Activated CD4-positive, alpha-beta T cell treated with anti-CD3 and anti-CD28 coated beads for 36 hours (primary cell): ENCODE measurements at regions not wholly inside any gene's neighbourhood (a gene's known extent, or its start where the extent isn't known, plus 50 kb on each side); places are given as distances from the start of the nearest gene placed in this dataset. TPM values are rescaled to one million over a fixed set of nuclear protein-coding genes. Genes with fewer than 3 reads are reported as not detected.

Source experiments
- ATAC-seq: fragments of 200-7000 bp; cut with Tn5 transposase; one replicate; pipeline ENCODE4 v1.10.0; 2021; ENCODE audit warnings: mild to moderate bottlenecking, moderate library complexity
- CTCF ChIA-PET: fragments of 350-600 bp; sonication (Branson Sonifier 250); formaldehyde crosslinking; loops from one replicate; lab custom pipeline; 2021; ENCODE audit warnings: antibody characterized with exemption; lab: Charles Lee
- POLR2A ChIA-PET: fragments of 350-600 bp; sonication (Branson Sonifier 250); formaldehyde crosslinking; loops from one replicate; lab custom pipeline; 2021; ENCODE audit warnings: antibody characterized with exemption, inconsistent platforms; lab: Charles Lee
- DNase-seq: peaks from one replicate; pipeline ENCODE4 v3.0.0-alpha.2; 2020
- H3K27ac Mint-ChIP-seq: one replicate; pipeline ENCODE4 v1.8.0; 2021; ENCODE audit warnings: mixed read lengths
- H3K27me3 Mint-ChIP-seq: one replicate; pipeline ENCODE4 v1.8.0; 2021; ENCODE audit warnings: mixed read lengths
- H3K36me3 Mint-ChIP-seq: one replicate; pipeline ENCODE4 v1.8.0; 2021; ENCODE audit warnings: low read depth, mixed read lengths
- H3K4me1 Mint-ChIP-seq: one replicate; pipeline ENCODE4 v1.8.0; 2021; ENCODE audit warnings: mixed read lengths
- H3K4me3 Mint-ChIP-seq: one replicate; pipeline ENCODE4 v1.8.0; 2021; ENCODE audit warnings: mild to moderate bottlenecking, moderate library complexity, mixed read lengths
- H3K9me3 Mint-ChIP-seq: one replicate; pipeline ENCODE4 v1.8.0; 2021; ENCODE audit warnings: low read depth, mixed read lengths
- intact Hi-C, 2 experiments: fragments of 100-400 bp; cut with DNase I in 1 of 2; cut with micrococcal nuclease in 1 of 2; formaldehyde crosslinking; loops; one replicate each; pipeline versions ENCODE4 v1.14.2 to v1.15.1; 2022 to 2024; cut with DNase I, micrococcal nuclease
- microRNA-seq: library from miRNA; unstranded; fragments of <30 nt; microRNA quantifications from one replicate; pipeline ENCODE4 v1.2.0, GENCODE V29; 2021; ENCODE audit warnings: borderline replicate concordance

DNA sequence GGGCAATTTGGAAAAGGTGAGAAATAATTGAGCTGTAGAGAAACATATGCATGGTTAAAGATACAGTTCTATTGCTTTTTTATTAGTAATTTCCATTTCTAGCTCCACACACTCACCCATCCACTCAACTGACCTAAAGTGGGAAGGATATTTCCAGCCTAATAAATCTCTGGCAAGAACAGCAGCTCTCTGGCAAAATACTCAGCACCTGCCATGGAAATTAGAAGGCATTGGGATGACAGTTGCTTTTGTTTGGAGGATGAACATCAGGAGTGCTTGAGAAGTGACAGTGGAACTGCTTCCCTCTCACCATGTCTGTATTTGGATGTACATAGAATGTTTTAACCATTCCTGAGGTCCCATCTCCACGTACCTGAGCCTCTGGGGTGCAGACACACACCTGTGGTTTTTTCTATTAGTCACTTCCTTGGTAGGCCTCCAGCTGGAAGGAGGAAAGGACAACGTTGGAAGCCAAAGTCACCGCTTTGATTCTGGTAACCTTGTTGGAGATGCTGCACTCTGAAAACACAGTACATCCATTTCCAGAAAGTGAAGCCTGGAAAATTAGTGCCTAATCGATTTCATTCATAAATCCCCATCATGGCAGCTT lies 62.3 kb upstream of the RUNX1 start:
- no peak for DNase-seq
- ChIA-PET CTCF (interaction anchor here (0.6 to 1.8 kb wide), 4 partner anchors 10 to 378 kb away, joined by 3 to 8 read pairs (median 4); no protein-coding TSS in a partner anchor), POLR2A (no interaction called here)
- no peak overlapping the region for H3K27ac Mint-ChIP-seq
- ATAC-seq, result no peak
- intact Hi-C loops, result no loop called here
- H3K9me3 Mint-ChIP-seq, result peaks cover 11% of the 10 kb centered on the region
- H3K36me3 Mint-ChIP-seq, result peaks cover 11% of the 10 kb centered on the region
- H3K27me3 Mint-ChIP-seq, result no peaks in the 10 kb centered on the region
- H3K4me1 Mint-ChIP-seq, result peaks cover 15% of the 10 kb centered on the region
- H3K4me3 Mint-ChIP-seq, result no peak overlapping the region

DNA sequence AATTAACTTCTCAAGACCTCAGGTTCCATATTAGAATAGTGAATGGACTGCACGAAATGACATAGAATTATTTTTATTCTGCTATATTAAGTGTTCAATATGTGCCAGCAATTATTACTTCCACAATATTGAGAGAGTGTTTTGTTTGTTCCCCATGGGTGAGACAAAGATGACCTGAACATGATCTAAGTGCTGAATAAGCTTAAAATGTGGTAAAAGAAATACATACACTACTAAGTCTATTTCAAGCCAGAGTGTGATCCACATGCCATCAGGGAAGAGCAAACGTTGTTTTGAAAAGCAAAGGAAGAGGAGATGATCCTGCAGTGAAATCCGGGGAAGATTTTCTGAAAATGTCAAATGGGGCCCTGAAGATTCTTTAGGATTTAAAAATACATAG lies 59.8 kb upstream of the RUNX1 start:
- H3K4me3 Mint-ChIP-seq, result no peak overlapping the region
- intact Hi-C loops, result no loop called here
- peaks cover 10% of the 10 kb centered on the region for H3K9me3 Mint-ChIP-seq
- no peak overlapping the region for H3K27ac Mint-ChIP-seq
- ATAC-seq, result no peak
- peaks cover 15% of the 10 kb centered on the region for H3K4me1 Mint-ChIP-seq
- POLR2A ChIA-PET, result no interaction called here
- no peak for DNase-seq
- H3K27me3 Mint-ChIP-seq, result no peaks in the 10 kb centered on the region
- H3K36me3 Mint-ChIP-seq, result peaks cover 11% of the 10 kb centered on the region
- CTCF ChIA-PET, result no interaction called here

DNA sequence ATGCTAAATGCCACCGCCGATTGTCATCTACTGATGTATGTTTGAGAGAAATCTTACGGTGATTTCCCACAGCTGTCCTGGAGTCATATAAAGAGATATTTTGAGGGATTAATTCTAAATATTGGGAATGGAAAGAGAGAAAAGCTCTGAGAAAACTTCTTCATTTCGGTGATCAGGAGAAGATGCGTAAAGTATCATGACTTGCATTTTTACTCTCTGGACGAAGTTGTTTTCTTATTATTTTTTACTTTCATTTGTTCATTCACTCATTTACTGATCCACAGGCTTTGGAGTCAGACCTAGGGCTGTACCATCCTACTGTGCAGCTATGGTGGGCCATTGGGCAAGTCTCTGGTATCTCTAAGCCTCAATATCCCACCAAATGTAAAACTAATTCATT lies 58.4 kb upstream of the RUNX1 start:
- H3K27me3 Mint-ChIP-seq, result no peaks in the 10 kb centered on the region
- no peak overlapping the region for H3K27ac Mint-ChIP-seq
- ATAC-seq, result no peak
- H3K9me3 Mint-ChIP-seq, result no peaks in the 10 kb centered on the region
- intact Hi-C loops, result no loop called here
- ChIA-PET POLR2A (interaction anchor here (0.6 kb wide), 1 partner anchor 20 kb away, joined by 8 read pairs; no protein-coding TSS in a partner anchor), CTCF (interaction anchor here (0.6 kb wide), 1 partner anchor 101 kb away, joined by 3 read pairs; no protein-coding TSS in a partner anchor)
- peaks cover 2% of the 10 kb centered on the region for H3K4me1 Mint-ChIP-seq
- H3K36me3 Mint-ChIP-seq, result no peaks in the 10 kb centered on the region
- no peak overlapping the region for H3K4me3 Mint-ChIP-seq
- DNase-seq, result no peak

DNA sequence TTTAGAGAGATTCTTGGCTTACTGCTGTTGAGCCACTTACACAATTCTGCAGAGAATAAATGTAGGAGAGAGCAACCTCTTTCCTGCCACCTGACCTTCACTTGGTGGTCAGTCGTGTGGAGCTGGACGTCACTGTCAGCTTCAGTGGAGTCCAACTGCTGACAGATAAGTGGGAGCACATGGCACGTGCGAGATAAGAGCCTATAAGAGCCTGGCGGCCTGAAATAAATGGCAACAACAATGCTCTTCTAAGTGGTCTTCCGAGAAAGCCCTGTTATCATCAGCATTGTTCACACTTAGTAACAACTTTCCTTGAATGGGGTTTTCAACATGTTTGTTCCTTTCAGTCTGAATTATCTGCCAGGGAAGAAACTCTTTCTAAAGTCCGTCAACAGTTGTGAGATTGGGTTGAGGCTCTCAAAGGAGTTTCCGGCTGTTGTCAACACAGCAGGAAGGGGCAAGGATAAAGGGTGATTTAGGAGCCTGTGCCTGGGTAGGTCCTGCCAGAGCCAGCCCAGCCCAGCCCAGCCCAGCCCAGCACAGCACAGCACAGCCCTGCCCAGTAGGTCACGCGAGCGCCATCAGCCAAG lies 57.2 kb upstream of the RUNX1 start:
- ChIA-PET POLR2A (no interaction called here), CTCF (interaction anchor here (1.0 kb wide), 1 partner anchor 19 kb away, joined by 3 read pairs; no protein-coding TSS in a partner anchor)

DNA sequence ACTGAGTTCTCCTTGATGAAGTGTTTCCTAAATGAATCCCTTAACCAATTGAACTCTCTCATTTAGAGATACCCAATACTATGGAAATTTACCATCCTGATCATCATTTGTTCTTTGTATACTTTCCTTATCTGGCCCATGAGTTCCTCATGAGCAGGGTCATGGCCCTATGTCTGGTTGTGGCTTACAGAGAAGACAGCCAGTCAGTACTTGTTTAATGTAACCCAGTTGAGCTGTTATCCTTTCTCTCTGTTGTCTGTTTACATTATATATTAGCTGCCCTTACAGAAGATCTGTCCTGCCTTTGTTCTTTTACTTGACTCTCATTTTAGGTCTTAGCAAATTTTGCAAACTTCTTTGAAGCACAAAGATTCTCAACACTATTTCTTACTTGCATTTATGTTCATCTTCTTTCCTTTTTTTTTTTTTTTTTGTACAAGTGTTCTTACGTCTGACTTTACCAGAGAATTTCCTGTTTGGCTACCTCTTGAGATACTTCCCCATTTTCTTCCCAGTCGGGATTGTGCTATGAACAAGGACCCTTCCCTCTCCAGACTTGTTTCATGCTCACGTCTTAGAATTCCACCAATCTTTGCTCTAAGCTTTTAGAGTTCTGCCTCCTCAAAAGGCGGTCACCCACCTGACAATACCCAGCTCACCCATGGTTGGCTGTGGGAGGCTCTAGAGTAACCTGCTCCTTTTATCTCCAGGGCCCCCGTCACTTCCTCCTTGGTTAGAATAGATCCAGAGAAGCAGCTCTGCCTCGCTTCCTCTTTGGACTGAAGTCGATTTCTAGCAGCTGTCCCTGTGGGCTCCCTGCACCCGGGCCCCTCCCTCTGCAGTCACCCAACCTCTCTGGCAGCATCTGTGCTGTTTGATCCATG lies 53.6 kb upstream of the RUNX1 start:
- ATAC-seq (peak; percentile 73), DNase-seq (peak; percentile 59)
- Mint-ChIP-seq H3K27ac (no peak overlapping the region), H3K27me3 (no peaks in the 10 kb centered on the region), H3K36me3 (no peaks in the 10 kb centered on the region), H3K4me3 (no peak overlapping the region), H3K9me3 (no peaks in the 10 kb centered on the region), H3K4me1 (peaks cover 5% of the 10 kb centered on the region)
- ChIA-PET CTCF (interaction anchor here (0.6 to 0.7 kb wide), 3 partner anchors 249 to 769 kb away, joined by 3 to 5 read pairs (median 4); no protein-coding TSS in a partner anchor), POLR2A (interaction anchor here (0.6 to 0.8 kb wide), 3 partner anchors 13 to 112 kb away, joined by 3 read pairs; no protein-coding TSS in a partner anchor)
- intact Hi-C loops, result no loop called here

More for the DNA sequence above, 57.2 kb upstream of the RUNX1 start:
- intact Hi-C loops, result no loop called here
- H3K9me3 Mint-ChIP-seq, result no peaks in the 10 kb centered on the region
- no peaks in the 10 kb centered on the region for H3K27me3 Mint-ChIP-seq
- no peak overlapping the region for H3K4me3 Mint-ChIP-seq
- ATAC-seq (no peak), DNase-seq (no peak)
- no peaks in the 10 kb centered on the region for H3K36me3 Mint-ChIP-seq
- no peaks in the 10 kb centered on the region for H3K4me1 Mint-ChIP-seq
- H3K27ac Mint-ChIP-seq, result no peak overlapping the region

DNA sequence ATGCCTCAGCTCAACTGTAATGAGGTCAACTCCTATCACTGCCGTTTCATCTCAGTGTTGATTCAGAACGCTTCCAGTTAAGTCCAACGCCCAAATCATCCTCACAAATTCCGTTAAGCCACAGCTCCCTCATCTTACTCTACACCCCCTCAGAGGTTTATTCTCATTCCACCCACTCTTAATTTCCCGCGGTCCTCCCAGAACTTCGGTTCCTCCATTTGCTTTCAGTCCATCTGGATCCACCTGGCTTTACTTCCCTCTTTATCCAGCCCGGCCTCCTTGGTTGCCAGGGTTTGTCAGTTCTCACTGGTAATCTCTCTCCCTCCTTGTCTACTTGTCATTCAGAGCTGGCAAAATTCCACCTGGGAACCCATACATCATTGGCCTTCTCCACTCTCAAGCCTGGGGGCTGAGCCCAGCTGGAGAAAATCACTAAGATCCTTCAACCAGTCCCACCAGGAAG lies 51.3 kb upstream of the RUNX1 start:
- ChIA-PET POLR2A (interaction anchor here (1.2 to 1.3 kb wide), 2 partner anchors 12 to 39 kb away, joined by 7 to 8 read pairs; no protein-coding TSS in a partner anchor), CTCF (interaction anchor here (1.0 to 1.4 kb wide), 5 partner anchors 21 to 407 kb away, joined by 3 to 4 read pairs (median 4); no protein-coding TSS in a partner anchor)
- no peaks in the 10 kb centered on the region for H3K9me3 Mint-ChIP-seq
- H3K36me3 Mint-ChIP-seq, result no peaks in the 10 kb centered on the region
- H3K4me3 Mint-ChIP-seq, result no peak overlapping the region
- DNase-seq, result no peak
- peaks cover 29% of the 10 kb centered on the region for H3K4me1 Mint-ChIP-seq
- no peak overlapping the region for H3K27ac Mint-ChIP-seq
- ATAC-seq, result no peak
- H3K27me3 Mint-ChIP-seq, result no peaks in the 10 kb centered on the region
- intact Hi-C loops, result no loop called here

DNA sequence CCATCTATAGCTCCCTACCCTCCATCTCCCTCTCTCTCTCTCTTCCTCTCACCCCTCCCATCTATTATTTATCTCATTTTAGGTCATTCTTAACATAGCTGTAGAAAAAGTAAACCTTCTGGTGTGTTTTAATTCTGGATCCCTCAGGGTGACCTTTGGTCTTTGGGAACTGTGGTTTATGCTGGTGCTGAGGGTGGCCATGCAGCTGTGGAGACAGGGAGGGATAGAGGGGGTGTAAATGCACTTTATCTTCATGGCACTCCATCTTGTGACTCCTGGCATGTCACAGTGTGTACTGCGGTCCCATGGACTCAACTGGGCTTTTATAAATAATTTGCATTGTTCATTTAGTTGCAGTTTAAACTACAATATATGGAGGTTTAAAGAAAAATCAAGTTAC lies 50.2 kb upstream of the RUNX1 start:
- intact Hi-C loops, result loop anchor here in 1 of 2 experiments (5.0 kb wide), 2 partner anchors 258 to 298 kb away; no protein-coding TSS in a partner anchor
- Mint-ChIP-seq H3K4me1 (peaks cover 39% of the 10 kb centered on the region), H3K27ac (no peak overlapping the region), H3K27me3 (no peaks in the 10 kb centered on the region), H3K36me3 (peaks cover 4% of the 10 kb centered on the region), H3K9me3 (no peaks in the 10 kb centered on the region), H3K4me3 (no peak overlapping the region)
- POLR2A ChIA-PET, result interaction anchor here (0.5 to 1.3 kb wide), 4 partner anchors 11 to 313 kb away, joined by 3 to 8 read pairs (median 4); no protein-coding TSS in a partner anchor
- CTCF ChIA-PET, result interaction anchor here (1.0 to 1.4 kb wide), 3 partner anchors 22 to 301 kb away, joined by 4 read pairs; no protein-coding TSS in a partner anchor
- DNase-seq, result no peak
- no peak for ATAC-seq

Small RNAs in the stretch of these regions (microRNA-seq; reads per million reads assigned to microRNA genes)
- gene MIR802, result not detected
